ENCODE measurements at regions not wholly inside any gene's neighbourhood (a gene's known extent, or its start where the extent isn't known, plus 50 kb on each side); places are given as distances from the start of the nearest gene placed in this dataset.

- TF ChIP-seq CTCF (conservative IDR thresholded peaks at IDR 0.05; ENCODE audit: low read depth, low read length) (no peak), EZH2 (IDR thresholded peaks at IDR 0.05; ENCODE audit: low read length, unreplicated experiment) (no peak), EZH2phosphoT487 (IDR thresholded peaks at IDR 0.05; ENCODE audit: borderline replicate concordance, low read length) (no peak)
Observed at GRCh38 chr7:133165001-133165400, 83.1 kb upstream of the CHCHD3 start.

Data from PC-3 (cell line).